Astrocyte (in vitro differentiated cells and primary cell): ENCODE measurements at regions not wholly inside any gene's neighbourhood (a gene's known extent, or its start where the extent isn't known, plus 50 kb on each side); places are given as distances from the start of the nearest gene placed in this dataset.

Source experiments
- DNase-seq: peaks from one replicate; pipeline ENCODE4 v3.0.0-alpha.2; 2010; ENCODE audit warnings: low read depth
- FAIRE-seq: peaks from 2 replicates; lab custom pipeline; 2011; peaks lifted over from hg19 to GRCh38; lab: Jason Lieb, UNC
- H2AFZ ChIP-seq: 2 replicates; pipeline ENCODE4 v1.6.0; 2012; ENCODE audit warnings: low read depth, low read length, inconsistent platforms
- H3K27ac ChIP-seq: 2 replicates; pipeline ENCODE4 v1.5.1; 2011; ENCODE audit warnings: low read depth, low read length, inconsistent platforms
- H3K27me3 ChIP-seq: 2 replicates; pipeline ENCODE4 v1.6.0; 2011; ENCODE audit warnings: low read length, inconsistent platforms; ENCODE audit not compliant: insufficient read depth
- H3K36me3 ChIP-seq: 2 replicates; pipeline ENCODE4 v1.5.1; 2011; ENCODE audit warnings: low read length, inconsistent platforms; ENCODE audit not compliant: insufficient read depth
- H3K4me1 ChIP-seq: 2 replicates; pipeline ENCODE4 v1.5.1; 2011; ENCODE audit warnings: low read length, inconsistent platforms; ENCODE audit not compliant: insufficient read depth
- H3K4me2 ChIP-seq: 2 replicates; pipeline ENCODE4 v1.6.0; 2012; ENCODE audit warnings: low read length, inconsistent platforms
- H3K4me3 ChIP-seq: 2 replicates; pipeline ENCODE4 v1.5.1; 2011; ENCODE audit warnings: low read depth, mild to moderate bottlenecking, low read length, inconsistent platforms; ENCODE audit not compliant: insufficient read depth
- H3K79me2 ChIP-seq: 2 replicates; pipeline ENCODE4 v1.6.0; 2012; ENCODE audit warnings: mild to moderate bottlenecking, low read length, inconsistent platforms; ENCODE audit not compliant: insufficient read depth
- H3K9ac ChIP-seq: 2 replicates; pipeline ENCODE4 v1.6.0; 2012; ENCODE audit warnings: mild to moderate bottlenecking, low read length, inconsistent platforms
- H3K9me3 ChIP-seq: 2 replicates; pipeline ENCODE4 v1.5.1; 2012; ENCODE audit warnings: low read depth, mild to moderate bottlenecking, low read length, inconsistent platforms; ENCODE audit not compliant: insufficient read depth
- H4K20me1 ChIP-seq: 2 replicates; pipeline ENCODE4 v1.6.0; 2012; ENCODE audit warnings: low read length, inconsistent platforms; ENCODE audit not compliant: insufficient read depth
- H3K27ac Mint-ChIP-seq: one replicate; pipeline ENCODE4 v1.8.0; 2021; ENCODE audit warnings: mild to moderate bottlenecking, mixed read lengths; ENCODE audit not compliant: unreplicated experiment
- H3K27me3 Mint-ChIP-seq: one replicate; pipeline ENCODE4 v1.8.0; 2021; ENCODE audit warnings: low read depth, mixed read lengths; ENCODE audit not compliant: unreplicated experiment
- H3K36me3 Mint-ChIP-seq: one replicate; pipeline ENCODE4 v1.8.0; 2021; ENCODE audit warnings: low read depth, mixed read lengths; ENCODE audit not compliant: unreplicated experiment
- H3K4me1 Mint-ChIP-seq: one replicate; pipeline ENCODE4 v1.8.0; 2021; ENCODE audit warnings: low read depth, mixed read lengths; ENCODE audit not compliant: unreplicated experiment
- H3K4me3 Mint-ChIP-seq: one replicate; pipeline ENCODE4 v1.8.0; 2021; ENCODE audit warnings: mild to moderate bottlenecking, moderate library complexity, mixed read lengths; ENCODE audit not compliant: unreplicated experiment
- H3K9me3 Mint-ChIP-seq: one replicate; pipeline ENCODE4 v1.8.0; 2021; ENCODE audit warnings: mild to moderate bottlenecking, mixed read lengths; ENCODE audit not compliant: unreplicated experiment
- EZH2 ChIP-seq: IDR thresholded peaks from 2 replicates; pipeline ENCODE4 v1.6.1; 2012; ENCODE audit warnings: mild to moderate bottlenecking, low read length, inconsistent platforms; ENCODE audit not compliant: insufficient read depth
- TF ChIP-seq, protein P1 (sequence below): IDR thresholded peaks from 2 replicates; pipeline ENCODE4 v1.5.1; 2011; ENCODE audit warnings: low read depth, mild to moderate bottlenecking, inconsistent platforms, low read length, moderate library complexity; ENCODE audit not compliant: insufficient read depth

DNA sequence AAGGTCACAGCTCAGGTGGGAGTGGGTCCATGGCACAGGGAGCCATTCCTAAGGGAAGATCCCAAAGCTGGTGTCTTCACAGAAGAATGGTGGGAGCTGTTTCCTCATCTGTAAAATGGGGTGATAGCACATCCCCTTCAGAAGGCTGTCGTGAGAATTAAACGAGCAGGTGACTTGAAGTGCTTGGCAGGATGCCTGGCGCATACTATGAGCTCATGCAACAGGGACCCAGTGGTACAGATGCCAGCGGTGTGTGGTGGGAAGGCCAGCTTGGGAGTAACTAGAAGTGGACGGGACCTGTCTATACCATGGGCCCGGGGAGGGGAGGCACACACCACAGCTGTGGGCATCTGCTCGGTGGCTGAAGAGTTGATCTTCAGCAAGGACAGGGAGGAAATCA is 189.3 kb upstream of the TNRC6C start:
- no peaks in the 10 kb centered on the region for H3K9me3 Mint-ChIP-seq
- Histone ChIP-seq H3K4me3 (no peak overlapping the region), H3K36me3 (no peaks in the 10 kb centered on the region), H3K27me3 (peaks cover 18% of the 10 kb centered on the region), H3K27ac (no peak overlapping the region), H2AFZ (no peak overlapping the region), H4K20me1 (no peaks in the 10 kb centered on the region), H3K4me2 (no peak overlapping the region), H3K79me2 (no peaks in the 10 kb centered on the region), H3K9me3 (peaks cover 3% of the 10 kb centered on the region), H3K4me1 (peaks cover 18% of the 10 kb centered on the region), H3K9ac (no peak overlapping the region)
- no peak overlapping the region for H3K27ac Mint-ChIP-seq
- peaks cover 52% of the 10 kb centered on the region for H3K27me3 Mint-ChIP-seq
- no peak overlapping the region for H3K4me3 Mint-ChIP-seq
- no peaks in the 10 kb centered on the region for H3K36me3 Mint-ChIP-seq
- FAIRE-seq (no peak), DNase-seq (peak; percentile 25)
- TF ChIP-seq EZH2: no peak
- TF ChIP-seq, protein P1, sequence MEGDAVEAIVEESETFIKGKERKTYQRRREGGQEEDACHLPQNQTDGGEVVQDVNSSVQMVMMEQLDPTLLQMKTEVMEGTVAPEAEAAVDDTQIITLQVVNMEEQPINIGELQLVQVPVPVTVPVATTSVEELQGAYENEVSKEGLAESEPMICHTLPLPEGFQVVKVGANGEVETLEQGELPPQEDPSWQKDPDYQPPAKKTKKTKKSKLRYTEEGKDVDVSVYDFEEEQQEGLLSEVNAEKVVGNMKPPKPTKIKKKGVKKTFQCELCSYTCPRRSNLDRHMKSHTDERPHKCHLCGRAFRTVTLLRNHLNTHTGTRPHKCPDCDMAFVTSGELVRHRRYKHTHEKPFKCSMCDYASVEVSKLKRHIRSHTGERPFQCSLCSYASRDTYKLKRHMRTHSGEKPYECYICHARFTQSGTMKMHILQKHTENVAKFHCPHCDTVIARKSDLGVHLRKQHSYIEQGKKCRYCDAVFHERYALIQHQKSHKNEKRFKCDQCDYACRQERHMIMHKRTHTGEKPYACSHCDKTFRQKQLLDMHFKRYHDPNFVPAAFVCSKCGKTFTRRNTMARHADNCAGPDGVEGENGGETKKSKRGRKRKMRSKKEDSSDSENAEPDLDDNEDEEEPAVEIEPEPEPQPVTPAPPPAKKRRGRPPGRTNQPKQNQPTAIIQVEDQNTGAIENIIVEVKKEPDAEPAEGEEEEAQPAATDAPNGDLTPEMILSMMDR: no peak
- H3K4me1 Mint-ChIP-seq: peaks cover 19% of the 10 kb centered on the region

DNA sequence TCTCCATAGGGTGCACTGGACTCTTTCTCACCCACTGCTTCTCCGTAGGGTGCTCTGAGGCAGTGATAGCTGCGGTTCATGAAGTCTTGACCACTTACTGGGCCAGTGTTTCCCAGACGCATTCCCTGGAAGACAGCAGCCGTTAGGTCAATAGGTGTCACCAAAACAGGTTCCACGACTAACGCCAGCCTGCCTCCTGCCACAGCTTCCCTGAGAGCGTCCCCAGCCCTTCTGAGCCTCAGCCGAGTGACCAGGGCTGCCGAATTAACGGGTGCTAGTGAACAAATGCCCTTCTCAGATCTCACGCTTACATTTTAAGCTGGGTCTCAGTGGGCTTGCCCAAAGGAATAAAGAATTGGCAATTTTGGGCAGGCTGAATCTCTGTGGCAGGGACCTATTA is 188.7 kb upstream of the TNRC6C start:
- DNase-seq (no peak), FAIRE-seq (no peak)
- Mint-ChIP-seq H3K9me3 (no peaks in the 10 kb centered on the region), H3K36me3 (no peaks in the 10 kb centered on the region), H3K27me3 (peaks cover 53% of the 10 kb centered on the region), H3K27ac (no peak overlapping the region), H3K4me1 (peaks cover 19% of the 10 kb centered on the region), H3K4me3 (no peak overlapping the region)
- Histone ChIP-seq H4K20me1 (no peaks in the 10 kb centered on the region), H3K4me1 (peaks cover 18% of the 10 kb centered on the region), H3K9ac (peak overlapping the region; percentile 50), H3K27ac (no peak overlapping the region), H2AFZ (no peak overlapping the region), H3K27me3 (peaks cover 15% of the 10 kb centered on the region), H3K4me2 (no peak overlapping the region), H3K4me3 (no peak overlapping the region), H3K9me3 (peaks cover 3% of the 10 kb centered on the region), H3K79me2 (no peaks in the 10 kb centered on the region), H3K36me3 (no peaks in the 10 kb centered on the region)
- TF ChIP-seq, protein P1: no peak
- no peak for TF ChIP-seq EZH2

DNA sequence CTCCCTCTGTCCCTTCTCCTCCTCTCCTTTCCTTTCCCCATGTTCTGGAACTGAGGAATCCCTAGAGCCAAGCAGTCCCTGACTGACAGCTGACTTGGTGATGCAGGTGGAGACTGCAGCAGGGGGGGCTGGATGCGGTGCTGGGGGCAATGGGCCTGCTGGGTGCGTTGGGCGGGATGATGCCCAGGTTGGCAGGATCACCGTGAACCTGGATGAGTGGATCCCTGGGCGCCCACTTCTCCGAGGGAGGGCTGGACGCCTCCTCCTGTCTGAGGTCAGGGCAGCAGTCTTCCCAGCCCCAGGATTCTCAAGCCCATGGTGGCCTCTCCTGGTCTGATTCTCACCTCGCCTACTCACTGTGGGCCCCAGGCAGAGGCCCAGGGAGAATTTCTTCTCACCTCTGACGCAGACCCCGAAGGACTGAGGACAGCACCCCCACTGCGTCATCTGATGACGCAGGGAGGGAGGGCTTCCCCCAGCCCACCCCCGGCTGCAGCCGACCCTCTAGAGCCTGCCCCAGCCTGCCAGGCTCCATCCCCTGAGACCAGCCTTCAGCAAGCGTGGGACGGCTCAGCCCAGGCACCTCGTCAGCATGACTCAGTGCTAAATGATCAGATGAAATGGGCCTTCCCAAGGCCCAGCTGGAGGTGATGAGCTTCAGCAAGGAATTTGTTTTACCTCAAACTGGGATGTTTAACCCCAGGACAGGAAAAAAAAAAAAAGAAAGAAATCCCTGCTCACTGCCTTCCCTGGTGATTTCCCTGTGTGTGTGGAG is 188.0 kb upstream of the TNRC6C start:
- Histone ChIP-seq H3K9me3 (peaks cover under 1% of the 10 kb centered on the region), H3K4me2 (peak overlapping the region; percentile 39), H4K20me1 (no peaks in the 10 kb centered on the region), H2AFZ (no peak overlapping the region), H3K9ac (peak overlapping the region; percentile 53), H3K4me3 (no peak overlapping the region), H3K79me2 (no peaks in the 10 kb centered on the region), H3K27ac (peak overlapping the region; percentile 47), H3K4me1 (peaks cover 18% of the 10 kb centered on the region), H3K36me3 (no peaks in the 10 kb centered on the region), H3K27me3 (peaks cover 13% of the 10 kb centered on the region)
- TF ChIP-seq EZH2: no peak
- TF ChIP-seq, protein P1: no peak
- no peaks in the 10 kb centered on the region for H3K9me3 Mint-ChIP-seq
- no peak overlapping the region for H3K4me3 Mint-ChIP-seq
- H3K27me3 Mint-ChIP-seq: peaks cover 52% of the 10 kb centered on the region
- peak overlapping the region; percentile 80 for H3K27ac Mint-ChIP-seq
- DNase-seq: peak; percentile 91
- H3K4me1 Mint-ChIP-seq: peaks cover 19% of the 10 kb centered on the region
- peak; percentile 64 for FAIRE-seq
- H3K36me3 Mint-ChIP-seq: no peaks in the 10 kb centered on the region
